SK-N-SH (cell line): ENCODE measurements at regions not wholly inside any gene's neighbourhood (a gene's known extent, or its start where the extent isn't known, plus 50 kb on each side); places are given as distances from the start of the nearest gene placed in this dataset.

ENCODE experiments used
- CTCF ChIA-PET: fragments of 300-600, 350-600 bp; formaldehyde crosslinking; extraction: SDS; loops from one replicate; lab custom pipeline; 2021; lab: Yijun Ruan, JAX
- POLR2A ChIA-PET: fragments of 350-600 bp; sonication (Branson Sonifier 250); formaldehyde crosslinking; extraction: SDS; loops from one replicate; lab custom pipeline; 2020; ENCODE audit warnings: antibody characterized with exemption, inconsistent platforms; lab: Yijun Ruan, JAX
- DNase-seq: peaks from one replicate; pipeline ENCODE4 v3.0.0; 2012
- H2AFZ ChIP-seq: fragments of 200-600 bp; sonication (generic); 2 replicates; pipeline ENCODE4 v1.8.1; 2016; ENCODE audit warnings: antibody characterized with exemption, mild to moderate bottlenecking, low read depth
- H3F3A ChIP-seq: fragments of 200-600 bp; sonication (generic); replicated peaks from 2 replicates; pipeline ENCODE3; 2016; ENCODE audit warnings: antibody characterized with exemption, mild to moderate bottlenecking; ENCODE audit not compliant: insufficient read depth
- H3K27ac ChIP-seq, 2 experiments: fragments of 200-500 bp in 1 of 2; fragments of 200-600 bp in 1 of 2; sonication (Bioruptor generic) in 1 of 2; sonication (generic), shearing (Covaris generic) in 1 of 2; 2 replicates each; pipeline versions ENCODE4 v1.5.1 to v1.6.1; 2014 to 2016; ENCODE audit warnings: low read depth in 2 of 2, inconsistent platforms in 1 of 2, low read length in 1 of 2, mild to moderate bottlenecking in 1 of 2, mixed read lengths in 1 of 2
- H3K27me3 ChIP-seq: fragments of 200-600 bp; sonication (generic), shearing (Covaris generic); 2 replicates; pipeline ENCODE4 v1.6.1; 2016; ENCODE audit warnings: mixed run types; ENCODE audit not compliant: insufficient read depth
- H3K36me3 ChIP-seq, 2 experiments: fragments of 200-500 bp in 1 of 2; fragments of 200-600 bp in 1 of 2; sonication (Bioruptor generic) in 1 of 2; sonication (generic) in 1 of 2; replicated peaks in 1 of 2; 2 replicates each; pipeline versions ENCODE3 to v1.5.1; 2014 to 2016; ENCODE audit warnings: low read length in 1 of 2, mild to moderate bottlenecking in 1 of 2; ENCODE audit not compliant: insufficient read depth in 2 of 2, control insufficient read depth in 1 of 2
- H3K4me1 ChIP-seq, 2 experiments: fragments of 200-500 bp in 1 of 2; fragments of 200-600 bp in 1 of 2; sonication (Bioruptor generic) in 1 of 2; sonication (generic), shearing (Covaris generic) in 1 of 2; 2 replicates each; pipeline versions ENCODE4 v1.5.1 to v1.6.1; 2014 to 2016; ENCODE audit warnings: low read depth in 1 of 2, low read length in 1 of 2, mixed run types in 1 of 2; ENCODE audit not compliant: insufficient read depth in 2 of 2, control insufficient read depth in 1 of 2
- H3K4me2 ChIP-seq: fragments of 200-600 bp; sonication (generic), shearing (Covaris generic); 2 replicates; pipeline ENCODE4 v1.6.1; 2017; ENCODE audit warnings: mixed run types
- H3K4me3 ChIP-seq, 2 experiments: fragments of 200-500 bp in 1 of 2; fragments of 200-600 bp in 1 of 2; sonication (Bioruptor generic) in 1 of 2; sonication (generic), shearing (Covaris generic) in 1 of 2; 2 replicates each; pipeline versions ENCODE4 v1.5.1 to v1.8.1; 2014 to 2016; ENCODE audit warnings: low read depth in 2 of 2, inconsistent platforms in 1 of 2, low read length in 1 of 2, mild to moderate bottlenecking in 1 of 2, mixed read lengths in 1 of 2, moderate library complexity in 1 of 2
- H3K79me2 ChIP-seq: fragments of 200-600 bp; sonication (generic); 2 replicates; pipeline ENCODE4 v1.8.1; 2017; ENCODE audit warnings: mild to moderate bottlenecking; ENCODE audit not compliant: insufficient read depth
- H3K9ac ChIP-seq: fragments of 200-600 bp; sonication (generic); 2 replicates; pipeline ENCODE4 v1.6.1; 2017; ENCODE audit warnings: mixed run types
- H3K9me2 ChIP-seq: fragments of 200-600 bp; sonication (generic); 2 replicates; pipeline ENCODE4 v1.6.1; 2017; ENCODE audit warnings: mixed run types
- H3K9me3 ChIP-seq: fragments of 200-600 bp; sonication (generic); 2 replicates; pipeline ENCODE4 v1.6.1; 2017; ENCODE audit warnings: mixed run types, mild to moderate bottlenecking, moderate library complexity
- H4K20me1 ChIP-seq: fragments of 200-600 bp; sonication (generic); 2 replicates; pipeline ENCODE4 v1.6.1; 2017; ENCODE audit warnings: mild to moderate bottlenecking, mixed run types; ENCODE audit not compliant: insufficient read depth
- CHD2 ChIP-seq: fragments of 150-350 bp; IDR thresholded peaks from 2 replicates; pipeline ENCODE4 v1.6.1; 2018; ENCODE audit warnings: low read length; ENCODE audit not compliant: partially characterized antibody
- ELF1 ChIP-seq: IDR thresholded peaks from 2 replicates; pipeline ENCODE4 v1.4.0; 2012
- EZH2phosphoT487 ChIP-seq: fragments of 200-600 bp; sonication (generic); IDR thresholded peaks from 2 replicates; pipeline ENCODE4 v1.6.1; 2017; ENCODE audit warnings: low read depth, mixed run types, mild to moderate bottlenecking, antibody characterized with exemption, moderate library complexity, borderline replicate concordance
- FOSL2 ChIP-seq: IDR thresholded peaks from 2 replicates; pipeline ENCODE4 v1.4.0; 2012; ENCODE audit warnings: low read depth, mild to moderate bottlenecking, moderate library complexity, borderline replicate concordance
- FOXJ3 ChIP-seq: sonication (generic); formaldehyde crosslinking; IDR thresholded peaks from 2 replicates; pipeline ENCODE4 v1.5.1; 2020; ENCODE audit warnings: mild to moderate bottlenecking, missing genetic modification reagents
- FOXM1 ChIP-seq: IDR thresholded peaks from 2 replicates; pipeline ENCODE4 v1.4.0; 2012; ENCODE audit warnings: low read depth, mild to moderate bottlenecking
- GATA2 ChIP-seq: sonication (generic); formaldehyde crosslinking; IDR thresholded peaks from 2 replicates; pipeline ENCODE4 v1.5.0; 2020; ENCODE audit warnings: mild to moderate bottlenecking, missing genetic modification reagents
- IRF3 ChIP-seq: fragments of 150-350 bp; IDR thresholded peaks from 2 replicates; pipeline ENCODE4 v1.6.1; 2016; ENCODE audit warnings: mild to moderate bottlenecking, low read depth, low read length
- JUND ChIP-seq: IDR thresholded peaks from 2 replicates; pipeline ENCODE4 v1.4.0; 2012
- MAX ChIP-seq: IDR thresholded peaks from 2 replicates; pipeline ENCODE4 v1.4.0; 2012; ENCODE audit warnings: low read depth
- MXI1 ChIP-seq: IDR thresholded peaks from 2 replicates; pipeline ENCODE4 v1.6.1; 2012; ENCODE audit warnings: mild to moderate bottlenecking, low read depth, low read length, improper control_type of control experiment
- NFIC ChIP-seq: IDR thresholded peaks from 2 replicates; pipeline ENCODE4 v1.4.0; 2012; ENCODE audit warnings: borderline replicate concordance
- NRF1 ChIP-seq: IDR thresholded peaks from 2 replicates; pipeline ENCODE4 v1.6.1; 2012; ENCODE audit warnings: low read depth, mild to moderate bottlenecking, low read length
- PBX3 ChIP-seq: IDR thresholded peaks from 2 replicates; pipeline ENCODE4; 2012
- RCOR1 ChIP-seq: fragments of 150-350 bp; IDR thresholded peaks from 2 replicates; pipeline ENCODE4 v1.6.1; 2017; ENCODE audit warnings: antibody characterized with exemption, low read length
- RFX5 ChIP-seq: IDR thresholded peaks from 2 replicates; pipeline ENCODE4 v1.6.1; 2012; ENCODE audit warnings: mild to moderate bottlenecking, improper control_type of control experiment, low read length
- SIN3A ChIP-seq: IDR thresholded peaks from 2 replicates; pipeline ENCODE4 v1.6.1; 2012; ENCODE audit warnings: low read depth, mild to moderate bottlenecking, low read length, moderate library complexity, borderline replicate concordance
- TAF1 ChIP-seq: IDR thresholded peaks from 2 replicates; pipeline ENCODE4 v1.6.1; 2012; ENCODE audit warnings: low read depth, mild to moderate bottlenecking, low read length, moderate library complexity, borderline replicate concordance
- TEAD4 ChIP-seq: IDR thresholded peaks from 2 replicates; pipeline ENCODE4 v1.4.0; 2012; ENCODE audit warnings: mild to moderate bottlenecking, borderline replicate concordance; ENCODE audit not compliant: insufficient read depth
- USF2 ChIP-seq: fragments of 150-350 bp; IDR thresholded peaks from 2 replicates; pipeline ENCODE4 v1.6.1; 2017; ENCODE audit warnings: antibody characterized with exemption, low read length, low read depth, borderline replicate concordance
- YY1 ChIP-seq: IDR thresholded peaks from 2 replicates; pipeline ENCODE4 v1.4.0; 2012; ENCODE audit warnings: low read depth, mild to moderate bottlenecking
- WGBS: methylation state at CpG from one replicate; pipeline ENCODE4 v1.1.6; 2017; ENCODE audit warnings: low lambda C conversion rate; 5-methylcytosine and 5-hydroxymethylcytosine counted together

GRCh38 chr22:48807155-48807554, 1020.5 kb downstream of the BRD1 start:
- Histone ChIP-seq H3K36me3 (no peaks in the 10 kb centered on the region), H2AFZ (no peak overlapping the region), H3K9me2 (no peaks in the 10 kb centered on the region), H3K9me3 (no peaks in the 10 kb centered on the region), H3K9ac (no peak overlapping the region), H3K4me1 (no peaks in the 10 kb centered on the region; a peak in 1 of 4 replicates), H4K20me1 (no peaks in the 10 kb centered on the region), H3K4me2 (no peak overlapping the region), H3K79me2 (no peaks in the 10 kb centered on the region), H3K27ac (no peak overlapping the region), H3K27me3 (no peaks in the 10 kb centered on the region), H3K4me3 (no peak overlapping the region), H3F3A (no peaks in the 10 kb centered on the region)
- TF ChIP-seq NFIC = no peak
- TF ChIP-seq FOSL2 = no peak
- no peak for TF ChIP-seq ELF1
- no peak for TF ChIP-seq TAF1
- no peak for TF ChIP-seq RFX5
- no peak for TF ChIP-seq TEAD4
- no peak for DNase-seq
- ChIA-PET CTCF (no interaction called here), POLR2A (no interaction called here)
- WGBS = 39% methylated on average over 15 of the region's 17 CpGs

- Histone ChIP-seq H3K79me2 (no peaks in the 10 kb centered on the region), H3K4me3 (no peak overlapping the region), H3K4me2 (no peak overlapping the region), H3K27me3 (no peaks in the 10 kb centered on the region), H3F3A (no peaks in the 10 kb centered on the region), H3K9ac (no peak overlapping the region), H3K4me1 (no peaks in the 10 kb centered on the region; a peak in 1 of 4 replicates), H3K9me2 (no peaks in the 10 kb centered on the region), H3K36me3 (no peaks in the 10 kb centered on the region), H4K20me1 (no peaks in the 10 kb centered on the region), H3K9me3 (no peaks in the 10 kb centered on the region), H2AFZ (no peak overlapping the region), H3K27ac (no peak overlapping the region)
- CTCF ChIA-PET = no interaction called here
- WGBS = 26% methylated on average over 8 of the region's 16 CpGs
- no peak for TF ChIP-seq CHD2
- no peak for TF ChIP-seq NRF1
- no peak for TF ChIP-seq NFIC
- no peak for TF ChIP-seq EZH2phosphoT487
- no peak for TF ChIP-seq MAX
- no peak for TF ChIP-seq IRF3
- TF ChIP-seq JUND = no peak
- no peak for TF ChIP-seq FOXM1
- TF ChIP-seq RFX5 = no peak
- TF ChIP-seq PBX3 = no peak
- TF ChIP-seq RCOR1 = no peak
- no peak for TF ChIP-seq GATA2 (CRISPR knock-in tag)
- TF ChIP-seq SIN3A = no peak
- TF ChIP-seq USF2 = no peak
- TF ChIP-seq MXI1 = no peak
- TF ChIP-seq FOXJ3 = no peak
- no peak for TF ChIP-seq YY1
- POLR2A ChIA-PET = no interaction called here
- no peak for DNase-seq
Measured at GRCh38 chr22:48806227-48806781, 1021.4 kb downstream of the BRD1 start.
